SIG-M5 treated with dmso at 0.1 percent for 504 hours (cell line): ENCODE measurements at regions not wholly inside any gene's neighbourhood (a gene's known extent, or its start where the extent isn't known, plus 50 kb on each side); places are given as distances from the start of the nearest gene placed in this dataset.

Experiments
- DNase-seq: peaks from one replicate; lab custom pipeline; 2025; ENCODE audit not compliant: unreplicated experiment; lab: John Stamatoyannopoulos, UW

- no peak for DNase-seq
Measured at GRCh38 chr18:44518091-44518615, 162.5 kb upstream of the SETBP1 start.

- no peak for DNase-seq
Measured at GRCh38 chr18:44518666-44519065, 162.0 kb upstream of the SETBP1 start.

DNA sequence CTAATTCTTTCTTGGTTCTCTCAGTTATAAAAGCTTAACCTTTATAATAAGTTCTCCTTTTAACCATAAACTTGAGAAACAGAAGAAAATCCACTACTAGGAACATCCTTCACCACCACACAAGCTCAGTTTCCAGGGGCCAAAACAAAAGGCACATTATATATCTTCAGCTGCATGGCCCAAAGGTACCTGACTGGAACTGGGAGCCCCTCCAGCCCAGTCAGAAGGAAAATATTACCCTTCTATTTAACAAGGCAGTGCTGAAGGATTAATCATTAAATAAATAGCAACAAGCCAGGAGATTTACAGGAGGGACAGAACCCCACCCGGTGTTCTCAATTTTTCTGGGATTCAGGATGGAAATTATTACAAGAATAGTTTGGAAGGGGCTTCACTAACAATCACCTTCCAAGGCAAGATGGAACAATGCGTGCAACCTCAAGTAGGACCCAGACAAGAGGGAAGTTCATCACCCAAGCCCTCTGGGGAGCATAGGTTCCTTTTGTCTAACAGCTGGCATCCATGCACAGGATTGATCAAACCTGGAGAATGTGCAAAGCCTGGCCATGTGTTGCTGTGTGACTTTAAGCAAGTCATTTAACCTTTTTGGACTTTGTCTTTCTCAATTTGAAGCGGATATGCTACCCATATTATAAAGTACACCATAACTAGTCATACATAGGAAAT lies 159.6 kb upstream of the SETBP1 start:
- DNase-seq: no peak

DNA sequence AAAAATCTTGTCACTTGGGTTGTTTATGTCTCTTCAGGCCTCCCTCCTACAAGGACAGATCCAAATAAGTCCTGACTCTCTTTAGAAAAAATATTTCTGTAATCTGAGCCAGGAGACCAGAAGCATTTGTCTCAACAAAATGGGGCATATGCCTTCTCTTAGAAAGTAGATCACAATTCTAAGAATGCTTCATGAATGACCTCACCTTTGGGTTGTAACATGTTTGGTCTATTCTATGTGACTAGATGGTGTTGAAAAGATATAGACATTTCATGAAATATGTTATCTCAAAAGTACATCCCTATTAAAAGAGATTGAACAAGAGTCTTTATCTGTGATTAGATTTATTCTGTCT lies 159.0 kb upstream of the SETBP1 start:
- DNase-seq: no peak

GRCh38 chr18:44526705-44527415 lies 153.8 kb upstream of the SETBP1 start:
- DNase-seq: no peak

- DNase-seq: no peak
Measured at GRCh38 chr18:44533071-44533470, 147.6 kb upstream of the SETBP1 start.

DNA sequence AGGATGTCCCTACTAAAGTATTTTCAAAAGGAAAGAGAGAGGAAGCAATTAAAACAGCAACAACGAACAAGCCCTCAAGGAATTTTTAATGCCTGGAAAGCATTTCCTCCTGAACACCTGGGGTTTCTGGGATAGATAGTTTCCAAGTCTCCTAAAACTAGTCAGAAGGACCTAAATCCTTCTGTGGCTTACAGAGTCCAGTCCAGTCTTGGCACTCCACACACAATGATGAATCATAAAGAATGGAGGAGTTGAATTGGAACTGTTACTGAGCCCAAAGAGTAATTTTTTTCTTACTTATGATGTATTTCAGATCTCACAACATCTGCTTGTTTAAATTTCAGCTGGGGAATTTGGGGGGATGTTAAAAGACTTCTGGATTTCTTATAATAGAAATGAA lies 144.6 kb upstream of the SETBP1 start:
- no peak for DNase-seq

- no peak for DNase-seq
Measured at GRCh38 chr18:44536619-44537018, 144.1 kb upstream of the SETBP1 start.

- no peak for DNase-seq
Measured at GRCh38 chr18:44537526-44537925, 143.2 kb upstream of the SETBP1 start.

DNA sequence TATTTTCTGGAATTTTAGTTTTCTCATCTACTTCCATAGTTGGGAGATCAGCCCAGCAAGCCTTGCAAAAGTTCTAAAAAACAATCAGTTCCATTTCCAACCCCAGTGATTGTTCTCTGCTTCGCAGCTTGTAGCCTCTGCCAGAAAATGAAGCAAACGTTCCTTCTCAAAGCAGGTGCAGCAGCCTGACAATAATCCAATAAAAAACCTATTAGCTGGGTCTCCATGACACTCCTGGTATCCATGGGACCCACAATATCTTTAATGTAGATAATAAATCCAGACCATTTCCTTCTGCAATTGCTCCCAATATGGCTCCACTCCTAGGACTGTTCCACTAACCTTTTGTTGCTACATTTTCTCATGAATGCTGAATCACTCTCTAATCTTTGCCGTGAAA lies 140.8 kb upstream of the SETBP1 start:
- no peak for DNase-seq

DNA sequence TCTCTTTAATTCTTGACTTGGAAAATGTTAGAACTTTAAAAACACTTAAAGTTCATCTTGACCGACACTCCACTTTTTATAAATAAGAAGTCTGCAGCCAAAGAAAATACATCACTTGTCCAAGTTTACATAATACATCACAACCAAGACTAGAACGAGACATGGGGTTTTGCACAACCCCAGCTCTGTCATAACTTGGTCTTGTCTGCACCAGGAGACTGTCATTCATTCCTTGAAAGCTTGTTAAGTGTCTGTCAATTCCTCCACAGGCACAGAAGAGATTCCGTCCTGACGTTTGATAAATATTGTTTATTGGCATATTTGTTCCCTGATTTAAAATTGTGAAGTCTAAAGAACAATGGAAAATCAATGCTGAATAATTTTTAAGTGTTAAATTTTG lies 139.5 kb upstream of the SETBP1 start:
- no peak for DNase-seq

DNA sequence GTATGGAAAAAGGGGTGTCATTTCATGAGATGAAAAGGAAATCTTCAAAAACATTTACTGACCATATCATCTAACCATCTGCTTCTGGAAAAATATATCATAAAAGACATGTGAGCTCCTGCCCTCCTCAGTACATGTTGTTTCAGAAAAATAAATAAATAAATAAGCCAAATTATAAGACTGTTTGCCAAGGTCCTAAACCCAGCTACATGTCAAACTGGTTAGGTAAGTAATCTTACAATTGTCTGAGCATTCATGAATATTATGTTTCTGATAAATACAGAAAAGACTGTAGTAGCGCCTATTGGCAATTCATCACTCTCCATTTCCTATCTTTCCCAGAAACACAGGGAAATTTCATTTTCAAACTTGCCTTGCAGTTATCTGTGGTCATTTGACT lies 138.9 kb upstream of the SETBP1 start:
- DNase-seq: no peak

- DNase-seq: no peak
Measured at GRCh38 chr18:44543387-44543786, 137.3 kb upstream of the SETBP1 start.

DNA sequence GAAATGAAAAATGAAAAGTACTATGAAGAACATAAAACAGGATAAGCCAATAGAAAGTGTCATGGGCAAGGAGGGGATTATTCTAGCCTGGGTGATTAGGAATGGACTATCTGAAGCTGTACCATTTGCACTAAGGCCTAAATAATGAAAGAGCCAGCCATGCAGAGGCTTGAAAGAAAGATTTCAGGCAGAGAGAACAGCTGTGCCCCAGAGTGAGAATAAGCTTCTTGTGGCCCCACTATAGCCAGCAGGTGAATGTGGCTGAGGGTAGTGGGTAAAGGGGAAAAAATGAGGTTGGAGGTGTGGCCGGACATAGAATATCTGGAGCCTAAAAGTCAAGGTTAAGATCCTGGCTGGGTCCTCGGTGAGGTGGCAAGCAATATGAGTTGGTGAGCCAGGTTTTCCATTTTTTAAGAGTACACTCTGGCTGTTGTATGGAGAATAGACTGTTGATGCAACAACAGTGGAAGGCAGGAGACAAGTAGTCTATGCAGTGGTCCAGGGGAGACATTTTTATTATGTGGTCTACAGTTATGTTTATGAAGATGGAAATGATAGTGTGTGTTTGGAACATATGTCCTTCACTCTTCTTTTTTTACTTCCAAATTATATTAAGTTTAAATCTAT lies 135.2 kb upstream of the SETBP1 start:
- no peak for DNase-seq

GRCh38 chr18:44546954-44547353 lies 133.7 kb upstream of the SETBP1 start:
- no peak for DNase-seq

GRCh38 chr18:44548291-44549221 lies 132.1 kb upstream of the SETBP1 start:
- no peak for DNase-seq

- DNase-seq: no peak
Measured at GRCh38 chr18:44552706-44553105, 128.0 kb upstream of the SETBP1 start.

- no peak for DNase-seq
Measured at GRCh38 chr18:44556296-44556695, 124.4 kb upstream of the SETBP1 start.

GRCh38 chr18:44557616-44558151 lies 123.0 kb upstream of the SETBP1 start:
- no peak for DNase-seq

- no peak for DNase-seq
Measured at GRCh38 chr18:44558767-44559166, 121.9 kb upstream of the SETBP1 start.

DNA sequence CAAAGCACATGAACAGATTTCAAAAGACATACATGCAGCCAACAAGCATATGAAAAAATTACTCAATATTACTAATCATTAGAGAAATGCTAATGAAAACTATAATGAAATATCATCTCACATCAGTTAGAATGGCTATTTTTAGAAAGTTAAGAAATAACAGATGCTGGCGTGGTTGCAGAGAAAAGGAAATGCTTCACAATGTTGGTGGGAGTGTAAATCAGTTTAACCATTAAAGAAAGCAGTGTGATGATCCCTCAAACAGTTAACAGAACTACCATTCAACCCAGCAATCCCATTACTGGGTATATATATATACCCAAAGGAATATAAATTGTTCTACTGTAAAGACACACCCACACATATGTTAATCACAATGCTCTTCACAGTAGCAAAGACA lies 117.7 kb upstream of the SETBP1 start:
- DNase-seq: no peak
